ENCODE measurements at regions not wholly inside any gene's neighbourhood (a gene's known extent, or its start where the extent isn't known, plus 50 kb on each side); places are given as distances from the start of the nearest gene placed in this dataset.

DNA sequence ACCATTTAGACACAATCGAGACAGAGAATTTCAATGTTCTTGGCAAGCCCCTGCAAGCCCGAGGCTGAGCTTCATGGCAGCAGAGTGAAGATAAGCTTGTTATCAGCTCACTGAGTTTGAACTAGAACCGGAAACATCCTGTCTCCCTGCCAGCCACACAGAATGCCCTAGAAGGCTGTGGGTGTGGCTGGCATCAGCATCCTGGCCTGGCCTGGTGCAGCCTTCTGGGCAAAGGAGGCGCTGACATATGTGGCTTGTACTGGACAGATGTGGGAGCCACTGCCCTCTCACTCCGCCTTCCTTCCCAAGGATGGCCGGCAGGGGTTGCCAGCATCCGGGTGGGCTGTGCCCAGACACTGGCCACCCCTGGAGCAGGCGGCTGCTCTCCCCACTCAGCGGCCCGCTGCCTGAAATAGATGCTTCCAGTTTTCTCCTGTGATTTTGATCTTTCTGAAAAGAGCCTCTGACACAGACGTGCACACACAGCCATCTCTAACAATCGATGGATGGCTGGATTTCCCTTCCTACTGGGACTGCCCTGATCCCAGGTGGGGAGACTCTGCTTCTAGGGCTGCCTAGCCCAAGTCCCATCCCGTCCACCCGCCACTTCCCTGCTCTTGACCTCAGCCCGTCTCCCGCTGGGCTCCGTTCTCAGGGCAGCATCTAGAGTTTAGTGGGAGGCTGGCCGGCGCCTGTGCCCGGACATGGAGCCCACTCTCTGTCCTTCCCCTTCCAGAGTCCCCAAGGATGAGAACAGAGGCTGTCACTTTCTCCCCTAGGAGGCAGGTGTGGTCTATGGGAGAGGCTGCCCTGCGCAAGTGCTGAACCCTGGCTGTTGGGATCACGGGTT is 149.7 kb downstream of the CTTN start:
- H3K79me2 ChIP-seq (ENCODE audit: insufficient read depth) = no peaks in the 10 kb centered on the region
- peaks cover 0 to 19% of the 10 kb centered on the region in 2 experiments; a peak in 2 of 4 replicates for H3K4me1 ChIP-seq (ENCODE audit: control insufficient read depth in 1 of 2, insufficient read depth in 2 of 2, low read depth in 1 of 2, low read length in 1 of 2)
- peak; percentile 94 for DNase-seq
- whole genome bisulfite sequencing (ENCODE audit: low lambda C conversion rate) = 32% methylated on average over 21 of the region's 22 CpGs
- no peaks in the 10 kb centered on the region for H3K9me3 ChIP-seq
- no peaks in the 10 kb centered on the region for H4K20me1 ChIP-seq (ENCODE audit: insufficient read depth)
- no peak overlapping the region for H3K4me2 ChIP-seq
- CTCF ChIA-PET = interaction anchor here (0.7 to 1.3 kb wide), 6 partner anchors 22 to 207 kb away, joined by 3 to 5 read pairs (median 3); no protein-coding TSS in a partner anchor
- H3K4me3 ChIP-seq (ENCODE audit: low read depth in 2 of 2, low read length in 1 of 2) = no peak overlapping the region
- no peaks in the 10 kb centered on the region for H3K9me2 ChIP-seq
- H3K27me3 ChIP-seq (ENCODE audit: insufficient read depth) = no peaks in the 10 kb centered on the region
- no peaks in the 10 kb centered on the region for H3F3A ChIP-seq (replicated peaks; ENCODE audit: insufficient read depth)
- H3K9ac ChIP-seq = no peak overlapping the region
- H3K27ac ChIP-seq (ENCODE audit: low read depth in 2 of 2, low read length in 1 of 2) = peak overlapping the region in 1 of 2 experiments; percentile 78; a peak in 2 of 4 replicates
- no peak overlapping the region for H2AFZ ChIP-seq (ENCODE audit: low read depth)
- no peaks in the 10 kb centered on the region for H3K36me3 ChIP-seq (replicated peaks in 1 of 2; ENCODE audit: control insufficient read depth in 1 of 2, insufficient read depth in 2 of 2, low read length in 1 of 2)
- POLR2A ChIA-PET = interaction anchor here (1.0 kb wide), 1 partner anchor 33 kb away, joined by 3 read pairs; no protein-coding TSS in a partner anchor
- TF ChIP-seq CHD2 (IDR thresholded peaks at IDR 0.05; ENCODE audit: low read length, partially characterized antibody) (peak; percentile 55), FOXM1 (IDR thresholded peaks at IDR 0.05; ENCODE audit: low read depth) (no peak), MEF2A (IDR thresholded peaks at IDR 0.05; ENCODE audit: borderline replicate concordance, low read depth) (no peak), EP300 (IDR thresholded peaks at IDR 0.05; ENCODE audit: borderline replicate concordance in 1 of 2, low read depth in 1 of 2, low read length in 1 of 2) (peak in 1 of 2 experiments; percentile 68; a peak in 1 of 4 replicates), POLR2AphosphoS5 (IDR thresholded peaks at IDR 0.05; ENCODE audit: low read depth, low read length) (no peak), TAF1 (IDR thresholded peaks at IDR 0.05; ENCODE audit: borderline replicate concordance, low read depth, low read length) (no peak), EZH2phosphoT487 (IDR thresholded peaks at IDR 0.05; ENCODE audit: borderline replicate concordance, low read depth) (no peak), YY1 (IDR thresholded peaks at IDR 0.05; ENCODE audit: low read depth) (no peak), NFIC (IDR thresholded peaks at IDR 0.05; ENCODE audit: borderline replicate concordance) (no peak), RCOR1 (IDR thresholded peaks at IDR 0.05; ENCODE audit: low read length) (peak; percentile 93; the same call in 1 of the 2 replicates), RAD21 (IDR thresholded peaks at IDR 0.05; ENCODE audit: low read length) (peak; percentile 55), JUND (IDR thresholded peaks at IDR 0.05) (no peak), SIN3A (IDR thresholded peaks at IDR 0.05; ENCODE audit: borderline replicate concordance, low read depth, low read length) (no peak), GATA2 (CRISPR knock-in tag; IDR thresholded peaks at IDR 0.05) (peak; percentile 96), RFX5 (IDR thresholded peaks at IDR 0.05; ENCODE audit: low read length) (no peak), TCF12 (IDR thresholded peaks at IDR 0.05) (no peak), RXRA (IDR thresholded peaks at IDR 0.05; ENCODE audit: borderline replicate concordance, low read depth) (no peak), NRF1 (IDR thresholded peaks at IDR 0.05; ENCODE audit: low read depth, low read length) (no peak), FOXJ3 (CRISPR knock-in tag; IDR thresholded peaks at IDR 0.05) (peak; percentile 76)
- TF ChIP-seq, protein P1, sequence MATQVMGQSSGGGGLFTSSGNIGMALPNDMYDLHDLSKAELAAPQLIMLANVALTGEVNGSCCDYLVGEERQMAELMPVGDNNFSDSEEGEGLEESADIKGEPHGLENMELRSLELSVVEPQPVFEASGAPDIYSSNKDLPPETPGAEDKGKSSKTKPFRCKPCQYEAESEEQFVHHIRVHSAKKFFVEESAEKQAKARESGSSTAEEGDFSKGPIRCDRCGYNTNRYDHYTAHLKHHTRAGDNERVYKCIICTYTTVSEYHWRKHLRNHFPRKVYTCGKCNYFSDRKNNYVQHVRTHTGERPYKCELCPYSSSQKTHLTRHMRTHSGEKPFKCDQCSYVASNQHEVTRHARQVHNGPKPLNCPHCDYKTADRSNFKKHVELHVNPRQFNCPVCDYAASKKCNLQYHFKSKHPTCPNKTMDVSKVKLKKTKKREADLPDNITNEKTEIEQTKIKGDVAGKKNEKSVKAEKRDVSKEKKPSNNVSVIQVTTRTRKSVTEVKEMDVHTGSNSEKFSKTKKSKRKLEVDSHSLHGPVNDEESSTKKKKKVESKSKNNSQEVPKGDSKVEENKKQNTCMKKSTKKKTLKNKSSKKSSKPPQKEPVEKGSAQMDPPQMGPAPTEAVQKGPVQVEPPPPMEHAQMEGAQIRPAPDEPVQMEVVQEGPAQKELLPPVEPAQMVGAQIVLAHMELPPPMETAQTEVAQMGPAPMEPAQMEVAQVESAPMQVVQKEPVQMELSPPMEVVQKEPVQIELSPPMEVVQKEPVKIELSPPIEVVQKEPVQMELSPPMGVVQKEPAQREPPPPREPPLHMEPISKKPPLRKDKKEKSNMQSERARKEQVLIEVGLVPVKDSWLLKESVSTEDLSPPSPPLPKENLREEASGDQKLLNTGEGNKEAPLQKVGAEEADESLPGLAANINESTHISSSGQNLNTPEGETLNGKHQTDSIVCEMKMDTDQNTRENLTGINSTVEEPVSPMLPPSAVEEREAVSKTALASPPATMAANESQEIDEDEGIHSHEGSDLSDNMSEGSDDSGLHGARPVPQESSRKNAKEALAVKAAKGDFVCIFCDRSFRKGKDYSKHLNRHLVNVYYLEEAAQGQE (IDR thresholded peaks at IDR 0.05; ENCODE audit: low read depth, low read length) = no peak
- TF ChIP-seq, protein P2, sequence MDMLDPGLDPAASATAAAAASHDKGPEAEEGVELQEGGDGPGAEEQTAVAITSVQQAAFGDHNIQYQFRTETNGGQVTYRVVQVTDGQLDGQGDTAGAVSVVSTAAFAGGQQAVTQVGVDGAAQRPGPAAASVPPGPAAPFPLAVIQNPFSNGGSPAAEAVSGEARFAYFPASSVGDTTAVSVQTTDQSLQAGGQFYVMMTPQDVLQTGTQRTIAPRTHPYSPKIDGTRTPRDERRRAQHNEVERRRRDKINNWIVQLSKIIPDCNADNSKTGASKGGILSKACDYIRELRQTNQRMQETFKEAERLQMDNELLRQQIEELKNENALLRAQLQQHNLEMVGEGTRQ (IDR thresholded peaks at IDR 0.05; ENCODE audit: borderline replicate concordance, low read depth, low read length) = no peak
- TF ChIP-seq, protein P3, sequence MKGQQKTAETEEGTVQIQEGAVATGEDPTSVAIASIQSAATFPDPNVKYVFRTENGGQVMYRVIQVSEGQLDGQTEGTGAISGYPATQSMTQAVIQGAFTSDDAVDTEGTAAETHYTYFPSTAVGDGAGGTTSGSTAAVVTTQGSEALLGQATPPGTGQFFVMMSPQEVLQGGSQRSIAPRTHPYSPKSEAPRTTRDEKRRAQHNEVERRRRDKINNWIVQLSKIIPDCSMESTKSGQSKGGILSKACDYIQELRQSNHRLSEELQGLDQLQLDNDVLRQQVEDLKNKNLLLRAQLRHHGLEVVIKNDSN (IDR thresholded peaks at IDR 0.05; ENCODE audit: borderline replicate concordance, low read depth) = no peak
- TF ChIP-seq, protein P4, sequence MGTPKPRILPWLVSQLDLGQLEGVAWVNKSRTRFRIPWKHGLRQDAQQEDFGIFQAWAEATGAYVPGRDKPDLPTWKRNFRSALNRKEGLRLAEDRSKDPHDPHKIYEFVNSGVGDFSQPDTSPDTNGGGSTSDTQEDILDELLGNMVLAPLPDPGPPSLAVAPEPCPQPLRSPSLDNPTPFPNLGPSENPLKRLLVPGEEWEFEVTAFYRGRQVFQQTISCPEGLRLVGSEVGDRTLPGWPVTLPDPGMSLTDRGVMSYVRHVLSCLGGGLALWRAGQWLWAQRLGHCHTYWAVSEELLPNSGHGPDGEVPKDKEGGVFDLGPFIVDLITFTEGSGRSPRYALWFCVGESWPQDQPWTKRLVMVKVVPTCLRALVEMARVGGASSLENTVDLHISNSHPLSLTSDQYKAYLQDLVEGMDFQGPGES (IDR thresholded peaks at IDR 0.05; ENCODE audit: low read depth, low read length) = no peak
- TF ChIP-seq, protein P5, sequence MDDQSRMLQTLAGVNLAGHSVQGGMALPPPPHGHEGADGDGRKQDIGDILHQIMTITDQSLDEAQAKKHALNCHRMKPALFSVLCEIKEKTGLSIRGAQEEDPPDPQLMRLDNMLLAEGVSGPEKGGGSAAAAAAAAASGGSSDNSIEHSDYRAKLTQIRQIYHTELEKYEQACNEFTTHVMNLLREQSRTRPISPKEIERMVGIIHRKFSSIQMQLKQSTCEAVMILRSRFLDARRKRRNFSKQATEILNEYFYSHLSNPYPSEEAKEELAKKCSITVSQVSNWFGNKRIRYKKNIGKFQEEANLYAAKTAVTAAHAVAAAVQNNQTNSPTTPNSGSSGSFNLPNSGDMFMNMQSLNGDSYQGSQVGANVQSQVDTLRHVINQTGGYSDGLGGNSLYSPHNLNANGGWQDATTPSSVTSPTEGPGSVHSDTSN (IDR thresholded peaks at IDR 0.05) = no peak
- TF ChIP-seq, protein P6, sequence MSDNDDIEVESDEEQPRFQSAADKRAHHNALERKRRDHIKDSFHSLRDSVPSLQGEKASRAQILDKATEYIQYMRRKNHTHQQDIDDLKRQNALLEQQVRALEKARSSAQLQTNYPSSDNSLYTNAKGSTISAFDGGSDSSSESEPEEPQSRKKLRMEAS (IDR thresholded peaks at IDR 0.05; ENCODE audit: low read depth) = no peak

Data from SK-N-SH (cell line).